ENCODE measurements at regions not wholly inside any gene's neighbourhood (a gene's known extent, or its start where the extent isn't known, plus 50 kb on each side); places are given as distances from the start of the nearest gene placed in this dataset.

DNA sequence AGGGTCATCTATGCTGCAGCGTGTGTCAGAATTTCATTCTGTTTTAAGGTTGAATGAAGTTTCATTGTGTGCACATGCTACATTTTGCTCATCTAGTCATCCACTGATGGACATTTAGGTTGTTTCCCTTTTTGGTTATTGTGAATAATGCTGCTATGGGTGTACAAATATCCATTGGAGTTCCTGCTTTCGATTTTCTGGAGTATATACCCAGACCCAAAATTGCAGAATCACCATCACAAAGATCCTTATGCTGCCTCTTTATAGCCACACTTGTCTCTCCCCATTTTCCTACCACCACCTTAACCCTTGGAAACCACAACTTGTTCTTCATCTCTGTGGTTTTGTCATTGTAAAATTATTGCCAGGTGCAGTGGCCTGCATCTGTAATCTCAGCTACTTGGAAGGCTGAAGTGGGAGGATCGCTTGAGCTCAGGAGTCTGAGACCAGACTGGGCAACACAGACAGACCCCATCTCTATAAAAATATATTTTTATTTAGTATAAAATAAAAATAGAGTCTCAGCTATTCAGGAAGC, 166.2 kb downstream of the HSD17B3 start:
- Histone ChIP-seq H2AFZ (ENCODE audit: low read depth, low read length) (no peak overlapping the region), H3K4me3 (replicated peaks in 1 of 3; ENCODE audit: insufficient read depth in 1 of 3, low read depth in 1 of 3, low read length in 3 of 3) (no peak overlapping the region), H3K9me3 (replicated peaks; ENCODE audit: control insufficient read depth, insufficient read depth, low read length) (no peaks in the 10 kb centered on the region), H3K36me3 (ENCODE audit: control insufficient read depth in 2 of 2, extremely low read depth in 1 of 2, insufficient read depth in 2 of 2, low read length in 2 of 2) (no peaks in the 10 kb centered on the region), H3K9me1 (replicated peaks; ENCODE audit: control insufficient read depth, extremely low read depth, insufficient read depth, low read length) (no peaks in the 10 kb centered on the region), H3K27ac (ENCODE audit: insufficient read depth, low read depth, low read length) (no peak overlapping the region), H3K9ac (replicated peaks; ENCODE audit: extremely low read depth, insufficient read depth, low read length) (no peak overlapping the region), H3K4me1 (ENCODE audit: control insufficient read depth, extremely low read depth, insufficient read depth, low read length) (peaks cover 17% of the 10 kb centered on the region), H4K20me1 (replicated peaks; ENCODE audit: control insufficient read depth, extremely low read depth, insufficient read depth, low read length) (no peaks in the 10 kb centered on the region), H3K4me2 (ENCODE audit: insufficient read depth, low read length) (no peak overlapping the region), H3K27me3 (ENCODE audit: control insufficient read depth in 2 of 2, insufficient read depth in 2 of 2, low read length in 2 of 2) (peaks cover 0 to 2% of the 10 kb centered on the region in 2 experiments), H3K79me2 (ENCODE audit: control insufficient read depth, insufficient read depth, low read length) (no peaks in the 10 kb centered on the region)
- DNase-seq (ENCODE audit: low read depth, low spot score), result no peak
- intact Hi-C loops (cut with micrococcal nuclease), result loop anchor here (10.0 kb wide), 1 partner anchor 821 kb away; the partner anchor contains the start of gene FANCC
- no peak for TF ChIP-seq POLR2AphosphoS5 (IDR thresholded peaks at IDR 0.05; ENCODE audit: insufficient read depth, low read depth, low read length)
- TF ChIP-seq JUN (IDR thresholded peaks at IDR 0.05; ENCODE audit: borderline replicate concordance, insufficient read depth, insufficient read length, low read depth), result no peak
- no peak for TF ChIP-seq GATA2 (IDR thresholded peaks at IDR 0.05; ENCODE audit: insufficient read depth, insufficient read length, low read depth, low read length)
- TF ChIP-seq, protein P1, sequence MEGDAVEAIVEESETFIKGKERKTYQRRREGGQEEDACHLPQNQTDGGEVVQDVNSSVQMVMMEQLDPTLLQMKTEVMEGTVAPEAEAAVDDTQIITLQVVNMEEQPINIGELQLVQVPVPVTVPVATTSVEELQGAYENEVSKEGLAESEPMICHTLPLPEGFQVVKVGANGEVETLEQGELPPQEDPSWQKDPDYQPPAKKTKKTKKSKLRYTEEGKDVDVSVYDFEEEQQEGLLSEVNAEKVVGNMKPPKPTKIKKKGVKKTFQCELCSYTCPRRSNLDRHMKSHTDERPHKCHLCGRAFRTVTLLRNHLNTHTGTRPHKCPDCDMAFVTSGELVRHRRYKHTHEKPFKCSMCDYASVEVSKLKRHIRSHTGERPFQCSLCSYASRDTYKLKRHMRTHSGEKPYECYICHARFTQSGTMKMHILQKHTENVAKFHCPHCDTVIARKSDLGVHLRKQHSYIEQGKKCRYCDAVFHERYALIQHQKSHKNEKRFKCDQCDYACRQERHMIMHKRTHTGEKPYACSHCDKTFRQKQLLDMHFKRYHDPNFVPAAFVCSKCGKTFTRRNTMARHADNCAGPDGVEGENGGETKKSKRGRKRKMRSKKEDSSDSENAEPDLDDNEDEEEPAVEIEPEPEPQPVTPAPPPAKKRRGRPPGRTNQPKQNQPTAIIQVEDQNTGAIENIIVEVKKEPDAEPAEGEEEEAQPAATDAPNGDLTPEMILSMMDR (IDR thresholded peaks at IDR 0.05; ENCODE audit: extremely low read depth in 1 of 2, insufficient read depth in 1 of 2, low read depth in 1 of 2, low read length in 2 of 2), result no peak
- no peak for TF ChIP-seq EZH2 (IDR thresholded peaks at IDR 0.05; ENCODE audit: borderline replicate concordance, low read depth, low read length, severe bottlenecking)
- TF ChIP-seq, protein P2, sequence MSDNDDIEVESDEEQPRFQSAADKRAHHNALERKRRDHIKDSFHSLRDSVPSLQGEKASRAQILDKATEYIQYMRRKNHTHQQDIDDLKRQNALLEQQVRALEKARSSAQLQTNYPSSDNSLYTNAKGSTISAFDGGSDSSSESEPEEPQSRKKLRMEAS (IDR thresholded peaks at IDR 0.05; ENCODE audit: insufficient read depth, insufficient read length), result no peak
- TF ChIP-seq MYC (IDR thresholded peaks at IDR 0.05; ENCODE audit: low read depth, low read length), result no peak
- TF ChIP-seq POLR2A (IDR thresholded peaks at IDR 0.05; ENCODE audit: low read depth, low read length), result no peak
- TF ChIP-seq FOS (IDR thresholded peaks at IDR 0.05; ENCODE audit: borderline replicate concordance, insufficient read depth, low read length), result no peak
- BruUV-seq (replicated peaks), result no TSS peak
- FAIRE-seq, result no peak
- POLR2A ChIA-PET, result no interaction called here
- CTCF ChIA-PET, result no interaction called here
- dilution Hi-C loops (cut with MboI; ENCODE audit: extremely low pct_ligation_motif_present, low sequenced_read_pairs), result no loop called here

Data from endothelial cell of umbilical vein (primary cell).